Muscle layer of duodenum (tissue), 2 donors: ENCODE measurements at regions not wholly inside any gene's neighbourhood (a gene's known extent, or its start where the extent isn't known, plus 50 kb on each side); places are given as distances from the start of the nearest gene placed in this dataset.
"Not testable (repeated sequence)": the region's sequence is repeated elsewhere in the genome, so short reads cannot be mapped to it uniquely, and the experiment has no call there.

Experiments
- H3K27ac ChIP-seq: one replicate; pipeline ENCODE4 v1.7.0; 2013; ENCODE audit warnings: mild to moderate bottlenecking, low read length
- H3K27me3 ChIP-seq: one replicate; pipeline ENCODE4 v1.7.0; 2013; ENCODE audit warnings: low read depth, mild to moderate bottlenecking, control low read depth, low read length
- H3K36me3 ChIP-seq, 2 donors: one replicate each; pipeline ENCODE4 v1.7.0; 2013; ENCODE audit warnings: low read length in 2 of 2, control low read depth in 1 of 2, mild to moderate bottlenecking in 1 of 2; ENCODE audit not compliant: insufficient read depth in 2 of 2, control insufficient read depth in 1 of 2
- H3K4me1 ChIP-seq, 2 donors: one replicate each; pipeline ENCODE4 v1.7.0; 2013; ENCODE audit warnings: low read length in 2 of 2, mild to moderate bottlenecking in 2 of 2, control low read depth in 1 of 2, moderate library complexity in 1 of 2; ENCODE audit not compliant: insufficient read depth in 2 of 2, control insufficient read depth in 1 of 2
- H3K4me3 ChIP-seq, 2 donors: one replicate each; pipeline ENCODE4 v1.7.0; 2013; ENCODE audit warnings: low read length in 2 of 2, low read depth in 1 of 2, mild to moderate bottlenecking in 1 of 2
- H3K9me3 ChIP-seq, 2 donors: one replicate each; pipeline ENCODE4 v1.7.0; 2013; ENCODE audit warnings: low read length in 2 of 2, control low read depth in 1 of 2, mild to moderate bottlenecking in 1 of 2; ENCODE audit not compliant: control insufficient read depth in 1 of 2
- donor health status: healthy.

GRCh38 chr5:85304524-85304923 lies 919.8 kb upstream of the EDIL3 start:
- no peaks in the 10 kb centered on the region for H3K4me1 ChIP-seq
- no peak overlapping the region for H3K4me3 ChIP-seq
- no peaks in the 10 kb centered on the region for H3K27me3 ChIP-seq
- H3K9me3 ChIP-seq: no peaks in the 10 kb centered on the region
- no peak overlapping the region for H3K27ac ChIP-seq
- no peaks in the 10 kb centered on the region for H3K36me3 ChIP-seq

GRCh38 chr5:85305766-85306165 lies 921.1 kb upstream of the EDIL3 start:
- H3K9me3 ChIP-seq: no peaks in the 10 kb centered on the region
- H3K27ac ChIP-seq: no peak overlapping the region

GRCh38 chr5:85311536-85311935 lies 926.9 kb upstream of the EDIL3 start:
- Histone ChIP-seq H3K4me1 (no peaks in the 10 kb centered on the region), H3K9me3 (no peaks in the 10 kb centered on the region), H3K4me3 (no peak overlapping the region), H3K27ac (no peak overlapping the region), H3K36me3 (no peaks in the 10 kb centered on the region), H3K27me3 (no peaks in the 10 kb centered on the region)

More at GRCh38 chr5:85305766-85306165, 921.1 kb upstream of the EDIL3 start:
- H3K36me3 ChIP-seq: no peaks in the 10 kb centered on the region
- H3K27me3 ChIP-seq: no peaks in the 10 kb centered on the region
- no peaks in the 10 kb centered on the region for H3K4me1 ChIP-seq
- H3K4me3 ChIP-seq: no peak overlapping the region

- Histone ChIP-seq H3K9me3 (no peaks in the 10 kb centered on the region), H3K36me3 (no peaks in the 10 kb centered on the region), H3K27me3 (no peaks in the 10 kb centered on the region), H3K4me3 (no peak overlapping the region), H3K27ac (no peak overlapping the region), H3K4me1 (no peaks in the 10 kb centered on the region)
Measured at GRCh38 chr5:85320495-85320894, 935.8 kb upstream of the EDIL3 start.

- Histone ChIP-seq H3K36me3 (no peaks in the 10 kb centered on the region), H3K4me1 (no peaks in the 10 kb centered on the region), H3K4me3 (no peak overlapping the region), H3K27ac (no peak overlapping the region), H3K27me3 (no peaks in the 10 kb centered on the region), H3K9me3 (no peaks in the 10 kb centered on the region)
Measured at GRCh38 chr5:85333276-85333675, 948.6 kb upstream of the EDIL3 start.

GRCh38 chr5:85337435-85337834 lies 952.8 kb upstream of the EDIL3 start:
- H3K4me3 ChIP-seq: no peak overlapping the region
- no peak overlapping the region for H3K27ac ChIP-seq
- no peaks in the 10 kb centered on the region for H3K9me3 ChIP-seq
- H3K36me3 ChIP-seq: no peaks in the 10 kb centered on the region
- H3K4me1 ChIP-seq: no peaks in the 10 kb centered on the region
- H3K27me3 ChIP-seq: no peaks in the 10 kb centered on the region

- Histone ChIP-seq H3K4me1 (no peaks in the 10 kb centered on the region), H3K27me3 (no peaks in the 10 kb centered on the region), H3K4me3 (no peak overlapping the region), H3K36me3 (no peaks in the 10 kb centered on the region), H3K27ac (no peak overlapping the region), H3K9me3 (no peaks in the 10 kb centered on the region)
Measured at GRCh38 chr5:85340790-85341189, 956.1 kb upstream of the EDIL3 start.

GRCh38 chr5:85345818-85346217 lies 961.1 kb upstream of the EDIL3 start:
- H3K4me1 ChIP-seq: no peaks in the 10 kb centered on the region
- no peaks in the 10 kb centered on the region for H3K9me3 ChIP-seq

GRCh38 chr5:85357309-85357708 lies 972.6 kb upstream of the EDIL3 start:
- H3K27ac ChIP-seq: no peak overlapping the region
- H3K27me3 ChIP-seq: no peaks in the 10 kb centered on the region
- H3K36me3 ChIP-seq: no peaks in the 10 kb centered on the region
- H3K4me1 ChIP-seq: no peaks in the 10 kb centered on the region
- H3K9me3 ChIP-seq: no peaks in the 10 kb centered on the region
- H3K4me3 ChIP-seq: no peak overlapping the region

More at GRCh38 chr5:85345818-85346217, 961.1 kb upstream of the EDIL3 start:
- Histone ChIP-seq H3K27ac (no peak overlapping the region), H3K4me3 (no peak overlapping the region), H3K27me3 (no peaks in the 10 kb centered on the region), H3K36me3 (no peaks in the 10 kb centered on the region)

GRCh38 chr5:85375525-85375924 lies 990.8 kb upstream of the EDIL3 start:
- Histone ChIP-seq H3K27me3 (no peaks in the 10 kb centered on the region), H3K27ac (no peak overlapping the region), H3K36me3 (no peaks in the 10 kb centered on the region), H3K4me3 (no peak overlapping the region), H3K9me3 (no peaks in the 10 kb centered on the region), H3K4me1 (no peaks in the 10 kb centered on the region)

GRCh38 chr5:85388770-85389169 lies 1004.1 kb upstream of the EDIL3 start:
- no peaks in the 10 kb centered on the region for H3K27me3 ChIP-seq
- H3K4me1 ChIP-seq: no peaks in the 10 kb centered on the region
- H3K4me3 ChIP-seq: no peak overlapping the region
- peaks cover 0 to 5% of the 10 kb centered on the region in 2 donors for H3K9me3 ChIP-seq
- no peaks in the 10 kb centered on the region for H3K36me3 ChIP-seq
- H3K27ac ChIP-seq: no peak overlapping the region

- H3K9me3 ChIP-seq, H3K36me3 ChIP-seq, H3K4me1 ChIP-seq: not testable (repeated sequence)
Measured at GRCh38 chr5:85392309-85392708, 1007.6 kb upstream of the EDIL3 start.

More at GRCh38 chr5:85392309-85392708, 1007.6 kb upstream of the EDIL3 start:
- H3K27me3 ChIP-seq, H3K27ac ChIP-seq, H3K4me3 ChIP-seq: not testable (repeated sequence)
